ENCODE measurements at regions not wholly inside any gene's neighbourhood (a gene's known extent, or its start where the extent isn't known, plus 50 kb on each side); places are given as distances from the start of the nearest gene placed in this dataset.

- peaks cover 14 to 23% (median 20%) of the 10 kb centered on the region in 5 donors for H3K9me3 Mint-ChIP-seq
- H3K4me1 Mint-ChIP-seq = no peaks in the 10 kb centered on the region
- no peak overlapping the region for H3K27ac ChIP-seq (ENCODE audit: low read depth, low read length)
- H3K4me1 ChIP-seq (ENCODE audit: insufficient read depth, low read length) = no peaks in the 10 kb centered on the region
- H3K36me3 Mint-ChIP-seq = no peaks in the 10 kb centered on the region
- no peak overlapping the region for H3K4me3 Mint-ChIP-seq
- no peak for DNase-seq
- no peak overlapping the region for H3K4me3 ChIP-seq (ENCODE audit: low read length)
- no peak overlapping the region for H3K27ac Mint-ChIP-seq
- no peaks in the 10 kb centered on the region for H3K27me3 Mint-ChIP-seq
- ChIA-PET POLR2A (no interaction called here), CTCF (no interaction called here)
- H3K36me3 ChIP-seq (ENCODE audit: insufficient read depth, low read length) = no peaks in the 10 kb centered on the region
- H3K9me3 ChIP-seq (ENCODE audit: low read length) = no peaks in the 10 kb centered on the region
- H3K27me3 ChIP-seq (ENCODE audit: insufficient read depth, low read length, poor library complexity, severe bottlenecking) = no peaks in the 10 kb centered on the region
Observed at GRCh38 chr13:55869648-55870047, 1271.1 kb upstream of the PRR20A start.

- Mint-ChIP-seq H3K36me3 (no peaks in the 10 kb centered on the region), H3K27ac (no peak overlapping the region), H3K27me3 (no peaks in the 10 kb centered on the region), H3K9me3 (peaks cover 7 to 40% (median 16%) of the 10 kb centered on the region in 5 donors), H3K4me3 (no peak overlapping the region), H3K4me1 (no peaks in the 10 kb centered on the region)
- ChIA-PET CTCF (no interaction called here), POLR2A (no interaction called here)
- Histone ChIP-seq H3K4me3 (ENCODE audit: low read length) (no peak overlapping the region), H3K27ac (ENCODE audit: low read depth, low read length) (no peak overlapping the region), H3K36me3 (ENCODE audit: insufficient read depth, low read length) (no peaks in the 10 kb centered on the region), H3K9me3 (ENCODE audit: low read length) (no peaks in the 10 kb centered on the region), H3K4me1 (ENCODE audit: insufficient read depth, low read length) (no peaks in the 10 kb centered on the region), H3K27me3 (ENCODE audit: insufficient read depth, low read length, poor library complexity, severe bottlenecking) (no peaks in the 10 kb centered on the region)
- DNase-seq = no peak
Observed at GRCh38 chr13:55887561-55887960, 1253.2 kb upstream of the PRR20A start.

GRCh38 chr13:55893540-55893939 is 1247.2 kb upstream of the PRR20A start:
- Mint-ChIP-seq H3K27ac (no peak overlapping the region), H3K4me1 (no peaks in the 10 kb centered on the region), H3K27me3 (no peaks in the 10 kb centered on the region), H3K9me3 (peaks cover 0 to 35% (median 9%) of the 10 kb centered on the region in 5 donors), H3K36me3 (no peaks in the 10 kb centered on the region), H3K4me3 (no peak overlapping the region)
- H3K4me1 ChIP-seq (ENCODE audit: insufficient read depth, low read length) = no peaks in the 10 kb centered on the region
- ChIA-PET CTCF (no interaction called here), POLR2A (no interaction called here)
- no peaks in the 10 kb centered on the region for H3K36me3 ChIP-seq (ENCODE audit: insufficient read depth, low read length)
- no peaks in the 10 kb centered on the region for H3K9me3 ChIP-seq (ENCODE audit: low read length)
- DNase-seq = no peak
- no peak overlapping the region for H3K27ac ChIP-seq (ENCODE audit: low read depth, low read length)
- H3K4me3 ChIP-seq (ENCODE audit: low read length) = no peak overlapping the region
- H3K27me3 ChIP-seq (ENCODE audit: insufficient read depth, low read length, poor library complexity, severe bottlenecking) = no peaks in the 10 kb centered on the region

- Histone ChIP-seq H3K36me3 (ENCODE audit: insufficient read depth, low read length) (no peaks in the 10 kb centered on the region), H3K27me3 (ENCODE audit: insufficient read depth, low read length, poor library complexity, severe bottlenecking) (no peaks in the 10 kb centered on the region), H3K4me1 (ENCODE audit: insufficient read depth, low read length) (no peaks in the 10 kb centered on the region), H3K27ac (ENCODE audit: low read depth, low read length) (no peak overlapping the region), H3K9me3 (ENCODE audit: low read length) (no peaks in the 10 kb centered on the region), H3K4me3 (ENCODE audit: low read length) (no peak overlapping the region)
- POLR2A ChIA-PET = no interaction called here
- DNase-seq = no peak
- no peaks in the 10 kb centered on the region for H3K27me3 Mint-ChIP-seq
- H3K9me3 Mint-ChIP-seq = peaks cover 6 to 40% (median 30%) of the 10 kb centered on the region in 5 donors
- no peaks in the 10 kb centered on the region for H3K4me1 Mint-ChIP-seq
- H3K27ac Mint-ChIP-seq = no peak overlapping the region
- CTCF ChIA-PET = no interaction called here
- no peak overlapping the region for H3K4me3 Mint-ChIP-seq
- H3K36me3 Mint-ChIP-seq = no peaks in the 10 kb centered on the region
Observed at GRCh38 chr13:55937180-55937579, 1203.5 kb upstream of the PRR20A start.

- DNase-seq = no peak
- Histone ChIP-seq H3K27me3 (ENCODE audit: insufficient read depth, low read length, poor library complexity, severe bottlenecking) (no peaks in the 10 kb centered on the region), H3K9me3 (ENCODE audit: low read length) (no peaks in the 10 kb centered on the region), H3K36me3 (ENCODE audit: insufficient read depth, low read length) (no peaks in the 10 kb centered on the region), H3K4me1 (ENCODE audit: insufficient read depth, low read length) (no peaks in the 10 kb centered on the region), H3K27ac (ENCODE audit: low read depth, low read length) (no peak overlapping the region), H3K4me3 (ENCODE audit: low read length) (no peak overlapping the region)
- H3K9me3 Mint-ChIP-seq = peaks cover 6 to 38% (median 28%) of the 10 kb centered on the region in 5 donors
- no peaks in the 10 kb centered on the region for H3K36me3 Mint-ChIP-seq
- no peak overlapping the region for H3K4me3 Mint-ChIP-seq
- H3K4me1 Mint-ChIP-seq = no peaks in the 10 kb centered on the region
- ChIA-PET CTCF (no interaction called here), POLR2A (no interaction called here)
- no peaks in the 10 kb centered on the region for H3K27me3 Mint-ChIP-seq
- no peak overlapping the region for H3K27ac Mint-ChIP-seq
Observed at GRCh38 chr13:55948175-55948574, 1192.5 kb upstream of the PRR20A start.

GRCh38 chr13:55963934-55964333 is 1176.8 kb upstream of the PRR20A start:
- H3K27ac ChIP-seq (ENCODE audit: low read depth, low read length) = no peak overlapping the region
- Mint-ChIP-seq H3K9me3 (peaks cover 4 to 32% (median 22%) of the 10 kb centered on the region in 5 donors), H3K27me3 (no peaks in the 10 kb centered on the region), H3K27ac (no peak overlapping the region), H3K4me1 (no peaks in the 10 kb centered on the region), H3K4me3 (no peak overlapping the region), H3K36me3 (no peaks in the 10 kb centered on the region)
- H3K9me3 ChIP-seq (ENCODE audit: low read length) = no peaks in the 10 kb centered on the region
- H3K27me3 ChIP-seq (ENCODE audit: insufficient read depth, low read length, poor library complexity, severe bottlenecking) = no peaks in the 10 kb centered on the region
- ChIA-PET CTCF (no interaction called here), POLR2A (no interaction called here)
- no peaks in the 10 kb centered on the region for H3K4me1 ChIP-seq (ENCODE audit: insufficient read depth, low read length)
- H3K36me3 ChIP-seq (ENCODE audit: insufficient read depth, low read length) = no peaks in the 10 kb centered on the region
- DNase-seq = no peak
- H3K4me3 ChIP-seq (ENCODE audit: low read length) = no peak overlapping the region

- H3K27me3 Mint-ChIP-seq = no peaks in the 10 kb centered on the region
- H3K4me3 Mint-ChIP-seq = no peak overlapping the region
- H3K36me3 Mint-ChIP-seq = no peaks in the 10 kb centered on the region
- H3K9me3 ChIP-seq (ENCODE audit: low read length) = no peaks in the 10 kb centered on the region
- ChIA-PET CTCF (no interaction called here), POLR2A (no interaction called here)
- H3K9me3 Mint-ChIP-seq = peaks cover 4 to 40% (median 16%) of the 10 kb centered on the region in 5 donors
- no peaks in the 10 kb centered on the region for H3K36me3 ChIP-seq (ENCODE audit: insufficient read depth, low read length)
- H3K4me3 ChIP-seq (ENCODE audit: low read length) = no peak overlapping the region
- no peak overlapping the region for H3K27ac ChIP-seq (ENCODE audit: low read depth, low read length)
- H3K4me1 Mint-ChIP-seq = no peaks in the 10 kb centered on the region
- H3K27me3 ChIP-seq (ENCODE audit: insufficient read depth, low read length, poor library complexity, severe bottlenecking) = no peaks in the 10 kb centered on the region
- no peak for DNase-seq
- no peak overlapping the region for H3K27ac Mint-ChIP-seq
- H3K4me1 ChIP-seq (ENCODE audit: insufficient read depth, low read length) = no peaks in the 10 kb centered on the region
Observed at GRCh38 chr13:55967055-55967454, 1173.7 kb upstream of the PRR20A start.

GRCh38 chr13:55977436-55977835 is 1163.3 kb upstream of the PRR20A start:
- Mint-ChIP-seq H3K4me3 (no peak overlapping the region), H3K4me1 (no peaks in the 10 kb centered on the region), H3K9me3 (peaks cover 4 to 35% (median 9%) of the 10 kb centered on the region in 5 donors), H3K27ac (no peak overlapping the region), H3K36me3 (no peaks in the 10 kb centered on the region), H3K27me3 (no peaks in the 10 kb centered on the region)
- no peak overlapping the region for H3K27ac ChIP-seq (ENCODE audit: low read depth, low read length)
- POLR2A ChIA-PET = no interaction called here
- H3K4me1 ChIP-seq (ENCODE audit: insufficient read depth, low read length) = no peaks in the 10 kb centered on the region
- DNase-seq = peak in 1 of 5 donors; percentile 45
- no peaks in the 10 kb centered on the region for H3K36me3 ChIP-seq (ENCODE audit: insufficient read depth, low read length)
- CTCF ChIA-PET = no interaction called here
- H3K27me3 ChIP-seq (ENCODE audit: insufficient read depth, low read length, poor library complexity, severe bottlenecking) = no peaks in the 10 kb centered on the region
- H3K4me3 ChIP-seq (ENCODE audit: low read length) = no peak overlapping the region
- no peaks in the 10 kb centered on the region for H3K9me3 ChIP-seq (ENCODE audit: low read length)

- Histone ChIP-seq H3K27ac (ENCODE audit: low read depth, low read length) (no peak overlapping the region), H3K4me1 (ENCODE audit: insufficient read depth, low read length) (no peaks in the 10 kb centered on the region), H3K4me3 (ENCODE audit: low read length) (no peak overlapping the region), H3K27me3 (ENCODE audit: insufficient read depth, low read length, poor library complexity, severe bottlenecking) (no peaks in the 10 kb centered on the region), H3K9me3 (ENCODE audit: low read length) (no peaks in the 10 kb centered on the region), H3K36me3 (ENCODE audit: insufficient read depth, low read length) (no peaks in the 10 kb centered on the region)
- H3K27me3 Mint-ChIP-seq = no peaks in the 10 kb centered on the region
- no peak overlapping the region for H3K4me3 Mint-ChIP-seq
- no peaks in the 10 kb centered on the region for H3K36me3 Mint-ChIP-seq
- POLR2A ChIA-PET = no interaction called here
- H3K4me1 Mint-ChIP-seq = no peaks in the 10 kb centered on the region
- no peak overlapping the region for H3K27ac Mint-ChIP-seq
- no peak for DNase-seq
- CTCF ChIA-PET = no interaction called here
- peaks cover 4 to 25% (median 8%) of the 10 kb centered on the region in 5 donors for H3K9me3 Mint-ChIP-seq
Observed at GRCh38 chr13:55981381-55981780, 1159.3 kb upstream of the PRR20A start.

All from CD8-positive, alpha-beta memory T cell (primary cell).